ENCODE measurements at regions not wholly inside any gene's neighbourhood (a gene's known extent, or its start where the extent isn't known, plus 50 kb on each side); places are given as distances from the start of the nearest gene placed in this dataset.

- DNase-seq: no peak
- Histone ChIP-seq H3K27ac (no peak overlapping the region), H3K4me1 (no peaks in the 10 kb centered on the region), H3K9me3 (no peaks in the 10 kb centered on the region), H3K36me3 (no peaks in the 10 kb centered on the region), H3K27me3 (no peaks in the 10 kb centered on the region), H3K4me3 (no peak overlapping the region)
- in situ Hi-C loops (cut with MboI; ENCODE audit: low sequenced_read_pairs in 4 of 4) (no loop called here), intact Hi-C loops (cut with DNase I; ENCODE audit: low total_unique reads) (no loop called here)
- TF ChIP-seq POLR2A (IDR thresholded peaks at IDR 0.05): no peak
- TF ChIP-seq, protein P1, sequence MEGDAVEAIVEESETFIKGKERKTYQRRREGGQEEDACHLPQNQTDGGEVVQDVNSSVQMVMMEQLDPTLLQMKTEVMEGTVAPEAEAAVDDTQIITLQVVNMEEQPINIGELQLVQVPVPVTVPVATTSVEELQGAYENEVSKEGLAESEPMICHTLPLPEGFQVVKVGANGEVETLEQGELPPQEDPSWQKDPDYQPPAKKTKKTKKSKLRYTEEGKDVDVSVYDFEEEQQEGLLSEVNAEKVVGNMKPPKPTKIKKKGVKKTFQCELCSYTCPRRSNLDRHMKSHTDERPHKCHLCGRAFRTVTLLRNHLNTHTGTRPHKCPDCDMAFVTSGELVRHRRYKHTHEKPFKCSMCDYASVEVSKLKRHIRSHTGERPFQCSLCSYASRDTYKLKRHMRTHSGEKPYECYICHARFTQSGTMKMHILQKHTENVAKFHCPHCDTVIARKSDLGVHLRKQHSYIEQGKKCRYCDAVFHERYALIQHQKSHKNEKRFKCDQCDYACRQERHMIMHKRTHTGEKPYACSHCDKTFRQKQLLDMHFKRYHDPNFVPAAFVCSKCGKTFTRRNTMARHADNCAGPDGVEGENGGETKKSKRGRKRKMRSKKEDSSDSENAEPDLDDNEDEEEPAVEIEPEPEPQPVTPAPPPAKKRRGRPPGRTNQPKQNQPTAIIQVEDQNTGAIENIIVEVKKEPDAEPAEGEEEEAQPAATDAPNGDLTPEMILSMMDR (IDR thresholded peaks at IDR 0.05 in 4 of 5, conservative IDR thresholded peaks at IDR 0.05 in 1 of 5): no peak
- no peak for ATAC-seq
Observed at GRCh38 chr7:117929237-117929636, 56.0 kb upstream of the CTTNBP2 start.

DNA sequence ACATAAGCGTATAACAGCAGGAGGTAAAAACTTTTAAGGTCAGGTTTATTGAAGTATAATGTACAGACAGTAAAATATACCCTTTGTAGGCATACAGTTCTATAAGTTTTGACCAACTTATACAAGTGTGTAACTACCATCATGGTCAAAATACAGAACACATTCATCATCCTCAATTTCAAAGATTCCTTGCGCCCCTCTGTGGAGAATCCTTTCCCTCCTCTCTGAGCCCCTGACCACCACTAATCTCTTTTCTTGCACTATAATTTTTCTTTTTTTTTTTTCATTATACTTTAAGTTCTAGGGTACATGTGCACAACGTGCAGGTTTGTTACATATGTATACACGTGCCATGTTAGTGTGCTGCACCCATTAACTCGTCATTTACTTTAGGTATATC is 58.1 kb upstream of the CTTNBP2 start:
- intact Hi-C loops (cut with DNase I; ENCODE audit: low total_unique reads) (no loop called here), in situ Hi-C loops (cut with MboI; ENCODE audit: low sequenced_read_pairs in 4 of 4) (no loop called here)
- TF ChIP-seq, protein P1 (IDR thresholded peaks at IDR 0.05 in 4 of 5, conservative IDR thresholded peaks at IDR 0.05 in 1 of 5): no peak
- no peak for TF ChIP-seq POLR2A (IDR thresholded peaks at IDR 0.05)
- Histone ChIP-seq H3K4me3 (no peak overlapping the region), H3K27ac (no peak overlapping the region), H3K36me3 (no peaks in the 10 kb centered on the region), H3K4me1 (no peaks in the 10 kb centered on the region), H3K27me3 (no peaks in the 10 kb centered on the region), H3K9me3 (no peaks in the 10 kb centered on the region)
- no peak for ATAC-seq
- DNase-seq: no peak

DNA sequence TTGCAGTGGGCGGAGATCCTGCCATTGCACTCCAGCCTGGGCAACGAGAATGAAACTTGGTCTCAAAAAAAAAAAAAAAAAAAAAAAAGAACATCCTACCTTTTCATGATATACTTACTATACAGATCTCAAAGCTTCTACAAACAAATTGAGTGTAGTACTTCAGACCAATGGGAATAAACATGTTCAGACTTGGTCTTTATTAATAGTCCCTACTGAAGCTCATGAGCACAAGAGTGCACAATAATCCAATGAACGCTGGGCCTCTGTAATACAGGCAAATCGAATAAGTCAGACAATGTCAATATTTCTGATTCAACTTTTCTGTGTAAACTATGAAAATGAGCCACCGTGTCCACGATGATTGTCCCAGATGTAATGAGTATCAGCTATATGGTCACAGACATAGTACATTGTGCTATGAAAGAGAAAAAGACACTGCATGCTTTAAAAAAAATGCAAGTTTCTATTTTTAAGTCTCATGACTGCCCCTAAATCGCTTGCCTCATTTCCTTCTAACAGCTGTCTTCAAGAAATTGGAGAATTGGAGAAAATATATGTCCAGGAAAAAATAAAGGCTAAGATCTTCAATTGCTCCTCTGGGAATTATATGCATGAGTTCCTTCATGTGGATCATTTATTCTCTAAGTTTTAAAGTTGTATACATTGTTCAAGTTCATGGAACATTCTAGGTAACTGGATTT is 64.0 kb upstream of the CTTNBP2 start:
- no peak overlapping the region for H3K4me3 ChIP-seq
- in situ Hi-C loops (cut with MboI; ENCODE audit: low sequenced_read_pairs in 4 of 4) (no loop called here), intact Hi-C loops (cut with DNase I; ENCODE audit: low total_unique reads) (no loop called here)
- H3K36me3 ChIP-seq: no peaks in the 10 kb centered on the region
- H3K4me1 ChIP-seq: no peaks in the 10 kb centered on the region
- TF ChIP-seq POLR2A (IDR thresholded peaks at IDR 0.05): no peak
- TF ChIP-seq, protein P1 (IDR thresholded peaks at IDR 0.05 in 4 of 5, conservative IDR thresholded peaks at IDR 0.05 in 1 of 5): no peak
- H3K27ac ChIP-seq: no peak overlapping the region
- no peaks in the 10 kb centered on the region for H3K9me3 ChIP-seq
- H3K27me3 ChIP-seq: no peaks in the 10 kb centered on the region
- no peak for ATAC-seq
- no peak for DNase-seq

GRCh38 chr7:117937753-117938483 is 64.7 kb upstream of the CTTNBP2 start:
- no peaks in the 10 kb centered on the region for H3K36me3 ChIP-seq
- no peaks in the 10 kb centered on the region for H3K27me3 ChIP-seq
- in situ Hi-C loops (cut with MboI; ENCODE audit: low sequenced_read_pairs in 4 of 4) (no loop called here), intact Hi-C loops (cut with DNase I; ENCODE audit: low total_unique reads) (no loop called here)
- no peak for ATAC-seq
- no peak for DNase-seq
- no peaks in the 10 kb centered on the region for H3K4me1 ChIP-seq
- H3K9me3 ChIP-seq: no peaks in the 10 kb centered on the region
- TF ChIP-seq, protein P1 (IDR thresholded peaks at IDR 0.05 in 4 of 5, conservative IDR thresholded peaks at IDR 0.05 in 1 of 5): no peak
- TF ChIP-seq POLR2A (IDR thresholded peaks at IDR 0.05): no peak
- no peak overlapping the region for H3K4me3 ChIP-seq
- H3K27ac ChIP-seq: no peak overlapping the region
